Retina (tissue), 1 donor: ENCODE measurements at regions not wholly inside any gene's neighbourhood (a gene's known extent, or its start where the extent isn't known, plus 50 kb on each side); places are given as distances from the start of the nearest gene placed in this dataset.
"Not testable (repeated sequence)": the region's sequence is repeated elsewhere in the genome, so short reads cannot be mapped to it uniquely, and the experiment has no call there.

Source experiments
- DNase-seq: peaks from one replicate; pipeline ENCODE4 v3.0.0-alpha.2; 2016

- DNase-seq = no peak
Observed at GRCh38 chr2:123493687-123494086, 531.4 kb upstream of the CNTNAP5 start.

- DNase-seq = no peak
Observed at GRCh38 chr2:123495241-123495640, 529.8 kb upstream of the CNTNAP5 start.

- DNase-seq = no peak
Observed at GRCh38 chr2:123500346-123500745, 524.7 kb upstream of the CNTNAP5 start.

GRCh38 chr2:123500988-123501387, 524.1 kb upstream of the CNTNAP5 start:
- no peak for DNase-seq

- DNase-seq = no peak
Observed at GRCh38 chr2:123502931-123503330, 522.2 kb upstream of the CNTNAP5 start.

- DNase-seq = no peak
Observed at GRCh38 chr2:123512547-123512946, 512.5 kb upstream of the CNTNAP5 start.

- DNase-seq = no peak
Observed at GRCh38 chr2:123513351-123513750, 511.7 kb upstream of the CNTNAP5 start.

GRCh38 chr2:123514613-123515207, 510.4 kb upstream of the CNTNAP5 start:
- DNase-seq = no peak

- DNase-seq = no peak
Observed at GRCh38 chr2:123518367-123518766, 506.7 kb upstream of the CNTNAP5 start.

- DNase-seq = no peak
Observed at GRCh38 chr2:123521854-123522253, 503.2 kb upstream of the CNTNAP5 start.

GRCh38 chr2:123522498-123522897, 502.6 kb upstream of the CNTNAP5 start:
- DNase-seq = not testable (repeated sequence)

GRCh38 chr2:123528996-123529707, 495.9 kb upstream of the CNTNAP5 start:
- DNase-seq = no peak

GRCh38 chr2:123530004-123530403, 495.1 kb upstream of the CNTNAP5 start:
- DNase-seq = no peak

- no peak for DNase-seq
Observed at GRCh38 chr2:123532126-123532525, 493.0 kb upstream of the CNTNAP5 start.

- DNase-seq = no peak
Observed at GRCh38 chr2:123532994-123533393, 492.1 kb upstream of the CNTNAP5 start.

- no peak for DNase-seq
Observed at GRCh38 chr2:123540291-123540690, 484.8 kb upstream of the CNTNAP5 start.

- DNase-seq = no peak
Observed at GRCh38 chr2:123546353-123546752, 478.7 kb upstream of the CNTNAP5 start.

- no peak for DNase-seq
Observed at GRCh38 chr2:123563515-123563914, 461.6 kb upstream of the CNTNAP5 start.

- no peak for DNase-seq
Observed at GRCh38 chr2:123566291-123566946, 458.7 kb upstream of the CNTNAP5 start.

- no peak for DNase-seq
Observed at GRCh38 chr2:123578016-123578415, 447.1 kb upstream of the CNTNAP5 start.

GRCh38 chr2:123596621-123597020, 428.5 kb upstream of the CNTNAP5 start:
- no peak for DNase-seq

- DNase-seq = no peak
Observed at GRCh38 chr2:123597988-123598387, 427.1 kb upstream of the CNTNAP5 start.

- no peak for DNase-seq
Observed at GRCh38 chr2:123606631-123607030, 418.5 kb upstream of the CNTNAP5 start.

GRCh38 chr2:123609077-123609476, 416.0 kb upstream of the CNTNAP5 start:
- DNase-seq = no peak
